GM21576 (cell line): ENCODE measurements at regions not wholly inside any gene's neighbourhood (a gene's known extent, or its start where the extent isn't known, plus 50 kb on each side); places are given as distances from the start of the nearest gene placed in this dataset.
"Not testable (repeated sequence)": the region's sequence is repeated elsewhere in the genome, so short reads cannot be mapped to it uniquely, and the experiment has no call there.

Experiments used
- ATAC-seq: cut with Tn5 transposase; IDR thresholded peaks from one replicate; pipeline ENCODE4 v1.9.1; 2021; ENCODE audit warnings: mild to moderate bottlenecking, moderate library complexity; ENCODE audit not compliant: unreplicated experiment

DNA sequence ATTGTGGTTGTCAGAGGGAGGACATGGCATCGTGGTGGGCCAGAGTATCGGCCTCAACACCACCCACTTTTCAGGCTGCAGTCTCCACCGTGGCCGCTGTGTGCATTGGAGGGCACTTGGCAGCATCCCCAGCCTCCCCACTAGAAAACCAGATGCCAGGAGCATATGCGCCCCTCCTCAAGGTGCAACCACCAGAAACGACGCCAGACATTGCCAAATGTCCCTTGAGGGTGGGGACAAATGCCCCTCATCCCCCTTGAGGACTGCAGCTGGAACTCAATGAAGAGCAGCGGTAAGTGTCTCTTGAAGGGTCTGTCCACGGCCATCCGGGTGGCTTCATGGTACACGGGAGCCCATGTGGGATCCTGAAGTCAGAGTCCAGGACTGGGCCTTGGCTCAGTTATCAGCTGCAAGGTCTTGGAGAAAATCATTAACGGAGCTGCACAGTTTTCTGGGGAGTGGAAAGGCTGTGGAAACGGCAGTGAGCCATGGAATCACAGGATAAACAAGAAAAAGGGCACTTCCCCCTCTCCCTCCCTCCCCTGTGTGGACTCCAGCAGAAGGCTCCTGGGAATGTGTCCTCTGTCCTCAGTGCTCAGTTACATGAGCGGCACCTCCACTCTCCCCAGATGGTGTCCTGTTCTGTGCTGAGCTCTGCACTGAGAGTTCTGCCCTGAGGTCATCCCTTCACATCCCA, 324.4 kb upstream of the B3GAT1 start:
- no peak for ATAC-seq

DNA sequence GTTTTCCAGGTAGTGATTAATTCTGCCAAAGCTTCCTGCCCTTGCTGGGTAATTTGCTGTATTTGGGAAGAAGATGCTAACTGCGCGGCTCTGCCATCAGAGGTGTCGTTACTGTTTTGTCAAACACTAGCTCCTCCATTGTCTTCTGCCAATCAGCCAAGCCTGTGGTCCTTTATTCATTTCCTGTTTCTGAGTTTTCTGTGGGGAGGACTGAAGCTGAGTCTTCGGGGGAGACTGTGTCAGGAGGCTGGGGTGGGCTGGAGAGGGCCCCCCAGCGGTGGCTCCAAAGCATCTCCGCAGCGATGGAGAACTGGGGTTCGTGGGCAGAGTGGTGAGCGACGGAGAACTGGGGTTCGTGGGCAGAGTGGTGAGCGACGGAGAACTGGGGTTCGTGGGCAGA, 322.9 kb upstream of the B3GAT1 start:
- no peak for ATAC-seq

DNA sequence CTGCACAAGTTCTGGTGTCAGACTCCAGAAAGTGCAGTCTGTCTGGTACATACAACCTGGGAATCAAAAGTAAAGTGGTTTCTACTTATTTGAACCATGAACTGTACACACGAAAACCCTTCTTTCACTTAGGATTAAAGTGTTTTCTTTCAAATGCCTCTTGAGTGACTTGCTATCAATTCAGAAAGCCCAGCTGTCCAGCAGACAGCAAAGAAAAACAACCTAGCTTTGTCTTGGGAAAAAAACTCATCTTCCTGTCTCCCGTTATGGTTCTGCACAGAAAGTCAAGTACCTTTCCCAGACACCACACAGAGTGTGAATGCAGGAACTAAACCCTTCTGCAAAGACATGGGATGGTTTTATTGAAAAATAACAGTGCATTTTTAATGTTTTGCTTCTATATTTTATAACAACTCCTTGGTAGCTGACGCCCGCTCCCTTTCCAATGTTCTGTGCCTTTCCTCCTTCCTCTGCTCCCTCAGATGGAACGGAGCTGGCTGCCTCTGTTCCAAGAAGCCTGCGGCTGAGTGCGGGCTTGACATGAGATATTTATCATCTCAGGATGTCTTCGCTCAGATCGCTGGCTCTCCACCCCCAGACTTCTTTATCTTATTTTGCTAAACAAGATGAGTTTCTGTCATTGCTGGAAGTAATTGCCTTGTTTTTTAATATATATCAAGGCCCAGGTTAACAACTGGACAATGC, 322.3 kb upstream of the B3GAT1 start:
- ATAC-seq = no peak

DNA sequence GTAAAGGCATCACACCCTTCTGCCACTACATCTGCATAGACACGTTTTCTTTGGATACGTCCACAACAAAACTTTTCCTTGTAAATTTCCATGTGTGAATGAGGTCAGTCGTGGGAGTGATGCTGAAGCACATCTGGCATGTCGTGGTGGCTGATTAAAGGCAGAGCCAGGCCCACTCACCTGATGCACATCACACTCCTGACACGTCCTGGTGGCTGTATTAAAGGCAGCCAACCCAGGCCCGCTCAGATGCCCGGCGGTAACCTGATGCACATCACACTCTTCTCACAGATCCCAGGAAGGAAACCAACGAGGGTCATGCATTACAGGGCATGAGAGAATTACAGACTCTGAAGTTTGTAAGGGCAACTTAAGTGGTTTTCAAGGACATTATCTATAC, 321.6 kb upstream of the B3GAT1 start:
- ATAC-seq = no peak

DNA sequence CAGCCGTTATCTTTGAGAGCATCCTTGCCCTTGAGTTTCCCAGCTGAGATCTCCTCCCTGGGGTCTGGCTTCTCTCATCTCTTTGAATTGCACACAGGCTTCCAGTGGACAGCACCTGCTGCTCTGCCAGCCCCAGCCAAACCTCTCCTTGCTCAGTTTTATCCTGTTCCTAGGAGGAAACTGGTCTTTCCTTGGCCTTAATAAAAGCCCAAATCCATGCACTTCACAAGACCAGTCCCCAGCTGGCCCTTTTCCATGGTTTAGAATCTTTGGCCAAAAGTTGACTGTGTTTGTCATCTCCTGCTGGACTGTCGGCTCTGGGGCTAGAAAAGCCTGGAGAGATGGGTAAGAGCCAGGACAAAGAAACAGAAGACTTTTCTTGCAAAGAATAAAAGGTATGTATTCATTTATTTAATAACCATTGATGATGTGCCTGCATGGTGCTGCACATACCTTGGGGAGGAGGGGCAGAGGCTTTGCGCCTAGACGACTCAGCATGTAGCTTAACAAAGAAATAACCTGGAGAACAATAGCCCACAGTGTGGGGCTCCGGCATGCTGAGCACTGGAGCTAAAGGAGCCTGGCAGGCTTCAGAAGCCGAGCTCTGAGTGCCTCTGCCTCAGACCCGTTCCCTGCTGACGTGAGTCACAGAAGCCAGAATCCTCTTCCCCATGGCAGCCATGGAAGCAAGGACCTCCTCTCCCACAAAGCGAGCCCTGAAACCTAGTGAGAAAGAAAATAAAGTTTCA, 319.3 kb upstream of the B3GAT1 start:
- ATAC-seq = no peak

DNA sequence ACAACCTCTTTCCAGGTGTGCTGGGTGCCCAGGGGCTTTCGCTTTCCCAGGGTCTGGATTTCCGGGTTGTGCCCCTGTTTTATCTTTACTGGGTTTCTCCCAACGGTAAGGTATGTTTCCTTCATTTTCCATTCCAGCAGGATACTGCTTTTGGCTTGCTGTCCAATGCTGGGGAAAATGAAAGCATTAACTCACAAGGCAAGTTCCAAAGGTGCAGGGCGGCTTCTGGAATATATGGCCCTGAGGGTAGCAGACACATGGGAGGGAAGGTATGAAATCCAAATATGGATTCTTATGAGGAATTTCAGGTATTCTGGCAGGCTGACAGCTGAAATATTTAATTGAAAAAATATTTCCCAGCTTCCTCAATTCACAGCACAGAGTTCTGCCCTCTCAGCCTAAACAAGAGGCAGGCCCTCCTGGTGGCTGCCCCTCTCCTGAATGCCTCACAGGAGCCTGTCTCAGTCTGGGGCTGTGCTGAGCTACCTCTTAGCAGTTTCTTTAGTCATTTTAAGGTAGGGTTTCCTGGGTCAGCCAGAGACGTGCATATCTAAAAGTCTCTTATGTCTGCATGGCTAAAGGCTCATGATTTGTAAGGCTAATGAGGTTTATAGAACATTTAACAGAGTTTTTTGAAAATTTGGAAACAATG, 318.6 kb upstream of the B3GAT1 start:
- ATAC-seq = no peak

DNA sequence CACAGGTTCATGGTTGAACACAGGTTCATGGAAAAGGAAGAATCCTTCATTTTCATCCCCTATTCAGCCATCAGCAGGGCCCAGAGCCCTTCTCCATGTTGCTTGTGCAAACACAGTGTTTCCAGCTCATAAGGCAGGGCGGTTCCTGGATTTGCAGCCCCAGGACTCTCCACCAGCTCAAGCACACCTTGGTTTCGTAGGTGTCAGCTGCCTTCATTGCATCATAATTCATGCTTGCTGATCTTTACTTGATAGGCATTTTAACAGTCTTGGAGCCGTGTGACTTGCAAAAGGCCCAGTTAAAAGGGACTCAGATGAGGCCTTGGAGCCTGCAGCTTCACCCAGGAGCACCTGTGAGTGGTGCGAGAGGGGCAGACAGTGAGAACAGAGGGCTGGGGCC, 318.1 kb upstream of the B3GAT1 start:
- ATAC-seq = no peak

DNA sequence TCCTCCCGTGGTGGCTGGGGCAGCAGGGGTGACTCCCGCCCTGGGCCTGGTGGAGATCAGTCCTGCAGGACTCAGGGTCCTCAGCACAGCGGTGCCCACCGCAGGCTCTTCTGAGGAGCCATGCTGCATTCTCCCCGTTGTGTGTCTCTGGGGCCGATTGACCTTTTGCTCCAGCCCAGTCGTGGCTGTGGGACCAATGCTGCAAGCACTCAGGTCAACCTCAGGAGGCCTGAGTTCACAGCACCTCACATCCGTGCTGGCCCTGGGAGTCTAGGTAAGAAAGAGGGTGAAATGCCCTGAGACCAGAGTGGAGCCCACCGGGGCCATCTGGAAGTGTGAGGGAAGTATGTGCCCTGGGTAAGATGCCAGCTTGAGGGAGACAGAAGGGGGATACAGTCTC, 316.1 kb upstream of the B3GAT1 start:
- ATAC-seq = no peak

DNA sequence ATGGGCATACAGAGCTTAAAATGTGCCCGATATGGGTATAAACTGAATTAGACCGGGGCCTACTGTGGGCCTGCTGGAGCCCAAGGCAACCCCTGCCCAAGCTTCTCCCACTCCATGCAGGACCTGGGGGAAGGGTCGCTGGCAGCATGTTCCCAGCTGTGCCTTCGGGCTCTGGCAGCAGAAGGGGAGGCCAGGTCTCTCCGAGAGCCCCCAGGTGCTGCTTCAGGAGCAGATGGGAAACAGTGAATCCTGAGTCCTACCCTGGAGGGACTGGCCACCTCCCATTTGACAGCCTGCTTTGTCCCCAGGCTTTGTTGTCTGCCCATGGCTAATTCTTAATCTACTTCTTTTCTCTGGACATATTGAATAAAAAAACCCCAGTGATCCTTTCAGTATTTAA, 315.6 kb upstream of the B3GAT1 start:
- ATAC-seq = no peak

DNA sequence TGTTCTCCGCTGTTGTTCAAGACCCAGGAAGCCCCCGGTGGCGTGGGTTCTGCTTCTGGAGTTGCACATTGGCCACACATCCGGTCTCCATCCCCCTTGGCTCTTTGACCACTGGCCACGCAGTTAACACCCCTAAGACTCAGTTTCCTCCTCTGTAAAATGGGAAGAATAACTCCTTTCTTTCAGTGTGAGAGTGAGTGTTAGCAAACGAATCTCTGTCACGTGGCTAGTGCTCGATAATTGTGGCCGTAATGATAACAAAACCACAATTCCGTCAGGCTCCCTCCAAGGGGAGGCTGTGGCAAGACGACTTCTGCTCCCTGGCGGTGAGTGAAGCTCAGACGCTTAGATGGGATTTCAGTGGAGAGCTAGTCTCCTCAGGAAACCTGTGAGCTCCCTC, 315.2 kb upstream of the B3GAT1 start:
- ATAC-seq = no peak

DNA sequence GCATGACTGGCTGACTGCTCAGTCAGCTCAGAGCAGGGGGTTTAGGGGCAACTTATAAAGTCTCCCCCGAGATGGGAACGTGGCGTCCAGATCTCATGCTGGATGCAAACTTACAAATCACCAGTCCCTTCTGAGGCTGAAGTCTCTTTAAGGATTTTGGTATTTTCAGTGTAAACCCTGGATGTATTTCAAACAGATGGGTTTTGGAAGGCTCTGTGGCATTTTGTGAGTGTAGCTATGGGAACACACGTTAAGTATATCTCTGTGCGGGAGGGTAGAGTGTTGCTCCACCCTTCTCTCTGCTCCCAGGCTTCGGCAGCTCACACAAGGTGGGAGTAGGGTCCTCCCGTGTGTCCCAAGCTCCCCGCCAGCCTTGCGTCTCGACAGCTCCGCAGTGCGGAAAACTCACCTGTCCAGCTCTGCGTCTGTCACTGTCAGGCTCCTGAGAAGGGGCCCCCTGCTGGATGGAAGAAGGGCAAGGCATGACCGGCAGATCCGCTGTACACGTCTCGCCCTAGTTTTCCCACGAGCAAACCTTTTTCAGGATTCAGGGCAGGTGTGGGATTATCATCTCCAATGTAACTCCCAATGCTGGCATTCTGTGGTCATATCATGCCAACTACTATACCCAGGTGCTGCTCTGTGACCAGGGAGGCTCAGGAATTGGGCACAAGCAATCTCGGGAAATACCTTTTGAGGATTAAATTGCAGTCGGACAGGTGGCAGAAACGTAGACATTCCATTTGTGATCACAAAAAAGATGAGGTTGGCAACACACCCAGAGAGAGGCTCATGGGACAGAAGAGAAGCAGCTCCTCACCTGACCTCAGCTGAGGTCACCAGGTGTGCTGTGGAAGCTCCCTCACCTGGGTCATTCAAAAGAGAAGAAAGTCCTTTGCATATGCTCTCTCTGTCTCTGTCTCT, 313.9 kb upstream of the B3GAT1 start:
- ATAC-seq = no peak

DNA sequence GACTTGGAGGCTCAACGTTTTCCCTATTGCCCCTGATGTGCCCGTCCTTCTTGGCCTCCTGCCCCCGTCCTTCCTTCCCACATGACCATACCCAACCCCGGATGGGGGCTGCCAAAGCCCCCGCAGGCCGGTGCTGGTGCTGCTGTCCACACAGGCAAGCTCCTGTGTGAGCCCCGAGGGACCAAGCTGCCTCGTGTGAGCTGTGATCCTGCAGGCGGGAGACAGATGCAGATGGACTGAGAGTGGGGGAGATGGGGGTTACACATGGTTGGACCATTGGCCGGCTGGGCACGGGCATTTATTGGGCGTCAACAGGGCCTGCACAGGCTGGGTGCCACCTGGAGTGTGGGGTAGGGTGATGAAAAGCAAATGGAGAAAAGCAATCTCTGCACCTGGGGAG, 313.2 kb upstream of the B3GAT1 start:
- no peak for ATAC-seq

DNA sequence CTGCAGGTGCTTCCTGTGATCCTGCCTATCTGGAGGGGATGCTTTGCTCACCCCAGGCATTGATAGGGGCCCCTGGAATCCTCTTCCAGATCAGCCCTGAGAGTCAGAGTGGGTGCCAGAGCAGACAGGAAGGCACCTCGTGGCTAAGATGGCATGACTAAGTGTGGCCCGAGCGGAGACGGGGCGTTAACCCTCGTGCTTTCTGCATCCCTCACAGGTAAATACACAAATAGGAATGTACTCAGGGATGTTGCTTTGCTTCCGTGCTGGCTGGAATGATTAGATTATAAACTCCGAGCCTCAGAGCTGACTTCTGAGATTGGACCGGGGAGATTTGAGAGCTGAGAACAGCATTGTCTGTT, 312.7 kb upstream of the B3GAT1 start:
- ATAC-seq = no peak

DNA sequence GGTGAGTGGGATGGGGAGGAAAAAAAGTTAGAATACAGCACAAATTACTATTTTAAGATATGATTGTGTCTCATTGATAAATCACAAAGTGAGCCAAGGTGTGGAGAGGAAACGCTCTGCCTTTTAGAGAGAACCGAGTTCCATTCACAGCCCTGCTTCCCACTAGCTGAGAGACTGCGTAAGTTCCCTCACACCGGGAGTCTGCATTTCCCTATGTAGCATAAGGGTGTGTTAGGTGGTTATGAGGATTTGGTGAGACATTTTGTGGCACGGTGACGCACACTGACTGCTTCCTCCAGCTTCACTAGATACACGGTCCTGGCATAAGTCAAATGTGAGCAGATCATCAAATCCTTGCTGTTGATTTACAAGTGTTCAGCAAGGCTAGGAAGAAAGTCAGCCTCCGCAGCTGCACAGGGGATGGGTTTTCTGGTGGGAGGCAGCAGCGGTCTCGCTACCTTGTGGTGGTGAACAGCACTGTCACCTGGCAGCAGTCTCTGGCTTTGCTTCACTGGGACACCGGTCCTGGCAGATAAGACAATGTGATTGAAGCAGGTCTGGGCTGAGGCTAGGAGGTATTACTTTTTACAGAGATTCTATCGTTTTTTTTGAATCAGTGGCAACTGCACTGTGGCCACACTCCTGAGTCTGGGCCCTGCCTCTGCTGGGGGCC, 312.2 kb upstream of the B3GAT1 start:
- ATAC-seq = no peak

DNA sequence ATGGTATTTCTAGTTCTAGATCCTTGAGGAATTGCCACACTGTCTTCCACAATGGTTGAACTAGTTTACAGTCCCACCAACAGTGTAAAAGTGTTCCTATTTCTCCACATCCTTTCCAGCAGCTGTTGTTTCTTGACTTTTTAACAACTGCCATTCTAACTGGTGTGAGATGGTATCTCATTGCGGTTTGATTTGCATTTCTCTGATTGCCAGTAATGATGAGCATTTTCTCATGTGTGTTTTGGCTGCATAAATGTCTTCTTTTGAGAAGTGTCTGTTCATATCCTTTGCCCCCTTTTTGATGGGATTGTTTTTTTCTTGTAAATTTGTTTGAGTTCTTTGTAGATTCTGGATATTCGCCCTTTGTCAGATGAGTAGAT, 308.6 kb upstream of the B3GAT1 start:
- not testable (repeated sequence) for ATAC-seq

DNA sequence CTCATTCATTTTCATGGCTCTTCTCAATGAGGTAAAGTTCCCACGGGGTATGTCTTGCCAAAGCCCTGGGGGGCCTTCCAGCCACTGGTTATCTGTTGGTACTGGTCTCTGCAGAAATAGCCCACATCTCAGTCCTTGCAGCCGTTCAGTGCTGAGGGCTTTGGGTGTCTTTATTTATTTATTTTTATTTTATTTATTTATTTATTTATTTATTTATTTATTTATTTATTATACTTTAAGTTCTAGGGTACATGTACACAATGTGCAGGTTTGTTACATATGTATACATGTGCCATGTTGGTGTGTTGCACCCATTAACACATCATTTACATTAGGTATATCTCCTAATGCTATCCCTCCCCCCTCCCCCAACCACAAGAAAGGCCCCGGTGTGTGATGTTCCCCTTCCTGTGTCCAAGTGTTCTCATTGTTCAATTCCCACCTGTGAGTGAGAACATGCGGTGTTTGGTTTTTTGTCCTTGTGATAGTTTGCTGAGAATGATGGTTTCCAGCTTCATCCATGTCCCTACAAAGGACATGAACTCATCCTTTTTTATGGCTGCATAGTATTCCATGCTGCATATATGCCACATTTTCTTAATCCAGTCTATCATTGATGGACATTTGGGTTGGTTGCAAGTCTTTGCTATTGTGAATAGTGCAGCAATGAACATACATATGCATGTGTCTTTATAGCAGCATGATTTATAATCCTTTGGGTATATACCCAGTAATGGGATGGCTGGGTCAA, 308.1 kb upstream of the B3GAT1 start:
- not testable (repeated sequence) for ATAC-seq

DNA sequence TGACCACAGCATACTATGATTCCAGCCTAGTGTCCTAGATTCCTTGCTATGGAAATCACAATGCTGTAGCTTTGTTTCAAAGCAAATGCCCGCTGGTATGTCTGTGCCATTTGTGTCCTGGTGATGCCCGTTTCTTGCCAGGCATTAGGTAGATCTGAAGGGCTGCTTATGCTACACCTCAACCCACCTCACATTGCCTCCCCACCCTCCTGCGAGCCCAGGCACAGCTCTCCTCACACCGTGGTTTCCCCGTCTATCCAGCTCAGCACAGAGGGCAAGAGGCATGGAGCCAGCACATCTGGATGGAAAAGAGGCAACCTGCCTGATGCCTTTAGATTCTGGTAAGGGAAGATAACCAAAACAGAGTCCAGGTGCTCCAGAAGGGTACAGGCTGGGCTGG, 307.4 kb upstream of the B3GAT1 start:
- ATAC-seq = no peak

DNA sequence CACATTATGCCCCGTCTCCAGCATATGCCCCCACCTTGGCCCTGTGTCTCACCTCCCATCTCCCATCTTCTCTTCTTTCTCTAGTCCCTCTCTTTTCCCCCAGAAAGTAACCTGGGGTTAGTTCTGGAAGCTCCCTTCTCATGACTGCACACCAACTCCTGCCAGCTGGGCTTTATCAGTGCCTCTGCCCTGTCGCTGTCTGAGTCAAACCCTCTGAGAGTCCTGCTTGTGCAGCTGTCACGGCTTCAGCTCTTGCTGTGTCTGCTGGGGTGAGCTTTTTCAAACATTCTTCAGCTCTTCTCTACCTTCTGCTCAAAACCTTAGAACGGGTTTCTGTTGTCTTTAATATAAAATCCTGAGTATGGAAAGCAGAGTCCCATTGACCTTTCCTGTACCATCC, 304.5 kb upstream of the B3GAT1 start:
- no peak for ATAC-seq

DNA sequence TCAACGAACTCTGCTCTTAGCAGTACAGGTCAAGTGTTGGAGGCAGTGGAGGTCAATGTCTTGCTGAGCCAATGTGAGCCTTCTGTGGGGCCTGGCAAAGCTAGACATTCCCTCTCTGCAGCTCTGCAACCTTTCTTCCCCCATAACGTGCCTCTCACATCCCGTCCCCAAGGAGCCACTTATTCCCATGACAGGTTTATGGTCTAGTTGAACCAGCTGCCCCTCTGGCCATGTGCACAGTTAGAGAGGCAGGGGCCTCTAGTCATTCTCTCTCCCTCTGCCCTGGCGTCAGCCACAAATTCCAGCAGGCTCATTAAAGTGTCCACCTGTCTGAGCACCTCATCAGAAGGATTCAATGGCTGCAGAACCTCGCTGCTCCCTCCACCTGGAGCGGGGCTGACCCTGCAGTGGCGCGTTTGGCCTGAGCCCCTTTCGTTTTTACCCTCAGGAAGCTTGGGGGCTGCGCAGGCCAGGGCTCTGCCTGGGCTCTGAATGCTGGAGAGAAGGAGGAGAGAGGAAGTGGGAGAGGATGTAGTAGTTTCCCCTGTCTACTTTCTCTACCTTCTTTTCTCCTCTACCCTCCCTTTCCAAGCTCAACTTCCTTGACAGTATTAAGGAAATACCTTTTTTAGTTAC, 302.1 kb upstream of the B3GAT1 start:
- ATAC-seq = no peak
